ENCODE measurements at regions not wholly inside any gene's neighbourhood (a gene's known extent, or its start where the extent isn't known, plus 50 kb on each side); places are given as distances from the start of the nearest gene placed in this dataset.

- no peak for TF ChIP-seq IRF5 (IDR thresholded peaks at IDR 0.05; ENCODE audit: borderline replicate concordance)
- no peak for TF ChIP-seq SUZ12 (IDR thresholded peaks at IDR 0.05; ENCODE audit: unreplicated experiment)
- TF ChIP-seq PKNOX1 (IDR thresholded peaks at IDR 0.05), result no peak
- TF ChIP-seq SKIL (IDR thresholded peaks at IDR 0.05; ENCODE audit: low read depth, poor library complexity, severe bottlenecking), result peak; percentile 93
- TF ChIP-seq MTA3 (IDR thresholded peaks at IDR 0.05; ENCODE audit: borderline replicate concordance, low read length), result peak; percentile 100
- peak; percentile 97 to 99 for TF ChIP-seq IKZF2 (IDR thresholded peaks at IDR 0.05)
- TF ChIP-seq BCL3 (IDR thresholded peaks at IDR 0.05; ENCODE audit: borderline replicate concordance, insufficient read depth, low read depth, low read length, poor library complexity, severe bottlenecking), result peak; percentile 85
- TF ChIP-seq REST (IDR thresholded peaks at IDR 0.05; ENCODE audit: low read depth, low read length), result no peak; the same call in 1 of the 2 replicates
- peak; percentile 90 for TF ChIP-seq ZNF217 (IDR thresholded peaks at IDR 0.05)
- no peak for TF ChIP-seq FOS (IDR thresholded peaks at IDR 0.05; ENCODE audit: borderline replicate concordance, extremely low read depth, insufficient read length)
- TF ChIP-seq SIX5 (IDR thresholded peaks at IDR 0.05; ENCODE audit: low read depth, low read length, severe bottlenecking), result no peak
- TF ChIP-seq SRF (IDR thresholded peaks at IDR 0.05; ENCODE audit: low read depth in 2 of 2, low read length in 2 of 2), result peak in 1 of 2 experiments; percentile 67; a peak in 2 of 4 replicates
- no peak for TF ChIP-seq WRNIP1 (IDR thresholded peaks at IDR 0.05; ENCODE audit: borderline replicate concordance, low read depth, low read length)
- peak; percentile 68 to 70 for TF ChIP-seq BHLHE40 (IDR thresholded peaks at IDR 0.05; ENCODE audit: borderline replicate concordance in 1 of 2, low read depth in 2 of 2, low read length in 1 of 2)
- peak; percentile 94 for TF ChIP-seq PML (IDR thresholded peaks at IDR 0.05; ENCODE audit: low read length)
- TF ChIP-seq RUNX3 (IDR thresholded peaks at IDR 0.05; ENCODE audit: low read length), result peak; percentile 100
- no peak for TF ChIP-seq KAT2A (conservative IDR thresholded peaks at IDR 0.05; ENCODE audit: control insufficient read depth, low read depth, low read length)
- peak; percentile 96 to 98 for TF ChIP-seq EP300 (IDR thresholded peaks at IDR 0.05; ENCODE audit: borderline replicate concordance in 1 of 2, control insufficient read depth in 1 of 2, low read depth in 2 of 2, low read length in 2 of 2)
- TF ChIP-seq GATAD2B (conservative IDR thresholded peaks at IDR 0.05; ENCODE audit: low read depth), result peak; percentile 59; the same call in 1 of the 2 replicates
- TF ChIP-seq JUNB (IDR thresholded peaks at IDR 0.05), result peak; percentile 99
Measured at GRCh38 chr11:37504060-37504611, 906.1 kb upstream of the RAG2 start (continued).

All from GM12878 (cell line).